ENCODE measurements at regions not wholly inside any gene's neighbourhood (a gene's known extent, or its start where the extent isn't known, plus 50 kb on each side); places are given as distances from the start of the nearest gene placed in this dataset.

GRCh38 chr3:31075876-31076275 lies 181.4 kb upstream of the GADL1 start:
- H3K14ac ChIP-seq (ENCODE audit: insufficient read depth, low read length) = no peak overlapping the region
- H2AK5ac ChIP-seq (ENCODE audit: insufficient read length, low read length) = no peak overlapping the region
- H3K4me1 ChIP-seq (ENCODE audit: insufficient read depth, low read length) = peaks cover 2% of the 10 kb centered on the region; the same call in 1 of the 2 replicates
- Mint-ChIP-seq H3K4me3 (no peak overlapping the region), H3K27ac (no peak overlapping the region), H3K27me3 (ENCODE audit: low read depth) (no peaks in the 10 kb centered on the region; the same call in 1 of the 2 replicates), H3K36me3 (ENCODE audit: insufficient read depth in 1 of 3, low read depth in 3 of 3) (0 out of 7 replicates have a peak, but pooled peaks cover 0 to 4% (median 0%) of the 10 kb centered on the region in 3 experiments), H3K4me1 (peaks cover 7 to 10% of the 10 kb centered on the region in 2 experiments; a peak in 3 of 4 replicates), H3K9me3 (peaks cover 0 to 2% of the 10 kb centered on the region in 2 experiments; a peak in 3 of 5 replicates)
- H3K79me2 ChIP-seq (ENCODE audit: insufficient read depth, low read length) = no peaks in the 10 kb centered on the region
- no peak overlapping the region for H3K56ac ChIP-seq (ENCODE audit: insufficient read length, low read depth, low read length)
- no peaks in the 10 kb centered on the region for H4K20me1 ChIP-seq (ENCODE audit: control insufficient read depth, insufficient read depth, insufficient read length)
- H3K18ac ChIP-seq (ENCODE audit: insufficient read length, low read depth, low read length) = no peak overlapping the region
- no peak overlapping the region for H3K9ac ChIP-seq (ENCODE audit: extremely low read depth, insufficient read length, low read length)
- no peak overlapping the region for H3K23ac ChIP-seq (ENCODE audit: insufficient read length, low read depth, low read length)
- H4K8ac ChIP-seq (replicated peaks; ENCODE audit: insufficient read length, low read depth, low read length) = no peak overlapping the region
- no peaks in the 10 kb centered on the region for H3K27me3 ChIP-seq (ENCODE audit: insufficient read depth, low read length)
- no CpG with 5 or more reads among the region's 6 CpGs for WGBS (ENCODE audit: extremely low coverage, insufficient read length, low lambda C conversion rate)
- no peak overlapping the region for H4K5ac ChIP-seq (ENCODE audit: insufficient read length, low read depth, low read length)
- TF ChIP-seq CTCF (conservative IDR thresholded peaks at IDR 0.05) = no peak
- no peak overlapping the region for H2BK120ac ChIP-seq (ENCODE audit: low read depth, low read length, poor library complexity, severe bottlenecking)
- H3K4ac ChIP-seq (ENCODE audit: low read depth, low read length) = no peak overlapping the region
- H4K91ac ChIP-seq (ENCODE audit: insufficient read length, low read depth, low read length) = no peak overlapping the region
- no peak overlapping the region for H2BK20ac ChIP-seq (ENCODE audit: low read depth, low read length, poor library complexity, severe bottlenecking)
- H3K9me3 ChIP-seq (ENCODE audit: control insufficient read depth, low read depth, low read length) = no peaks in the 10 kb centered on the region
- H3K4me2 ChIP-seq (ENCODE audit: insufficient read depth, insufficient read length, low read length) = no peak overlapping the region
- DNase-seq = no peak
- H2AFZ ChIP-seq (ENCODE audit: low read length) = no peak overlapping the region
- no peaks in the 10 kb centered on the region for H3K23me2 ChIP-seq (ENCODE audit: insufficient read length, low read depth, low read length, poor library complexity, severe bottlenecking)
- H2BK5ac ChIP-seq (ENCODE audit: insufficient read length, low read length) = no peak overlapping the region
- no peaks in the 10 kb centered on the region for H3K79me1 ChIP-seq (ENCODE audit: insufficient read depth, low read depth, low read length, poor library complexity, severe bottlenecking)
- no peak overlapping the region for H3K27ac ChIP-seq (ENCODE audit: insufficient read length, low read depth, low read length)
- H2BK12ac ChIP-seq (ENCODE audit: insufficient read length, low read depth, low read length) = no peak overlapping the region
- H3T11ph ChIP-seq (ENCODE audit: low read length) = no peak overlapping the region
- no peak overlapping the region for H2BK15ac ChIP-seq (ENCODE audit: low read depth, low read length)
